Natural killer cell (primary cell): ENCODE measurements at regions not wholly inside any gene's neighbourhood (a gene's known extent, or its start where the extent isn't known, plus 50 kb on each side); places are given as distances from the start of the nearest gene placed in this dataset.

Experiments used
- ATAC-seq, 3 donors: fragments of 150-1000 bp in 2 of 3; fragments of 200-7000 bp in 1 of 3; cut with Tn5 transposase; 1 replicate in 1 of 3; 2 replicates in 2 of 3; pipeline ENCODE4 v1.10.0; 2021; ENCODE audit warnings: mild to moderate bottlenecking in 2 of 3, moderate library complexity in 2 of 3
- DNase-seq, 2 donors: peaks; one replicate each; pipeline versions ENCODE4 v3.0.0 to v3.0.0-alpha.2; 2013 to 2021; ENCODE audit warnings: mixed read lengths in 1 of 2
- H3K27ac ChIP-seq: one replicate; pipeline ENCODE4 v1.5.1; 2013; ENCODE audit warnings: mild to moderate bottlenecking, low read length
- H3K27me3 ChIP-seq: one replicate; pipeline ENCODE4 v1.6.1; 2013; ENCODE audit warnings: low read length; ENCODE audit not compliant: control insufficient read depth, insufficient read depth
- H3K36me3 ChIP-seq: one replicate; pipeline ENCODE4 v1.6.1; 2013; ENCODE audit warnings: low read length; ENCODE audit not compliant: control insufficient read depth, insufficient read depth
- H3K4me1 ChIP-seq: one replicate; pipeline ENCODE4 v1.6.1; 2013; ENCODE audit warnings: low read length; ENCODE audit not compliant: control insufficient read depth, insufficient read depth
- H3K4me3 ChIP-seq: one replicate; pipeline ENCODE4 v1.5.1; 2013; ENCODE audit warnings: low read length
- H3K9me3 ChIP-seq: one replicate; pipeline ENCODE4 v1.6.1; 2013; ENCODE audit warnings: low read length; ENCODE audit not compliant: control insufficient read depth, insufficient read depth
- H3K27ac Mint-ChIP-seq, 2 donors: one replicate each; pipeline ENCODE4 v1.8.0; 2022; ENCODE audit warnings: mild to moderate bottlenecking in 2 of 2, mixed read lengths in 2 of 2, moderate library complexity in 1 of 2
- H3K27me3 Mint-ChIP-seq, 2 donors: one replicate each; pipeline ENCODE4 v1.8.0; 2022; ENCODE audit warnings: low read depth in 2 of 2, mixed read lengths in 2 of 2
- H3K36me3 Mint-ChIP-seq: one replicate; pipeline ENCODE4 v1.8.0; 2022; ENCODE audit warnings: mixed read lengths
- H3K4me1 Mint-ChIP-seq, 2 donors: one replicate each; pipeline ENCODE4 v1.8.0; 2022; ENCODE audit warnings: mixed read lengths in 2 of 2
- H3K4me3 Mint-ChIP-seq: one replicate; pipeline ENCODE4 v1.8.0; 2022; ENCODE audit warnings: mild to moderate bottlenecking, moderate library complexity, mixed read lengths
- H3K9me3 Mint-ChIP-seq, 2 donors: one replicate each; pipeline ENCODE4 v1.8.0; 2022; ENCODE audit warnings: mixed read lengths in 2 of 2
- WGBS: methylation state at CpG from one replicate; pipeline ENCODE4 v1.1.7; 2013; ENCODE audit warnings: missing lambda C conversion rate; ENCODE audit not compliant: insufficient coverage; 5-methylcytosine and 5-hydroxymethylcytosine counted together
- intact Hi-C: fragments of 100-400 bp; cut with micrococcal nuclease; formaldehyde crosslinking; loops from one replicate; pipeline ENCODE4 v1.14.2; 2022
- TF ChIP-seq, protein P1 (sequence below): fragments of 200-600 bp; IDR thresholded peaks from one replicate; pipeline ENCODE4 v1.8.0; 2022; ENCODE audit warnings: antibody characterized with exemption

- no peaks in the 10 kb centered on the region for H3K4me1 ChIP-seq
- Mint-ChIP-seq H3K36me3 (peaks cover 7% of the 10 kb centered on the region), H3K27ac (no peak overlapping the region), H3K4me1 (no peaks in the 10 kb centered on the region), H3K27me3 (no peaks in the 10 kb centered on the region), H3K4me3 (no peak overlapping the region), H3K9me3 (peaks cover 11 to 17% of the 10 kb centered on the region in 2 donors)
- H3K36me3 ChIP-seq, result no peaks in the 10 kb centered on the region
- no peaks in the 10 kb centered on the region for H3K9me3 ChIP-seq
- DNase-seq, result no peak
- TF ChIP-seq, protein P1, sequence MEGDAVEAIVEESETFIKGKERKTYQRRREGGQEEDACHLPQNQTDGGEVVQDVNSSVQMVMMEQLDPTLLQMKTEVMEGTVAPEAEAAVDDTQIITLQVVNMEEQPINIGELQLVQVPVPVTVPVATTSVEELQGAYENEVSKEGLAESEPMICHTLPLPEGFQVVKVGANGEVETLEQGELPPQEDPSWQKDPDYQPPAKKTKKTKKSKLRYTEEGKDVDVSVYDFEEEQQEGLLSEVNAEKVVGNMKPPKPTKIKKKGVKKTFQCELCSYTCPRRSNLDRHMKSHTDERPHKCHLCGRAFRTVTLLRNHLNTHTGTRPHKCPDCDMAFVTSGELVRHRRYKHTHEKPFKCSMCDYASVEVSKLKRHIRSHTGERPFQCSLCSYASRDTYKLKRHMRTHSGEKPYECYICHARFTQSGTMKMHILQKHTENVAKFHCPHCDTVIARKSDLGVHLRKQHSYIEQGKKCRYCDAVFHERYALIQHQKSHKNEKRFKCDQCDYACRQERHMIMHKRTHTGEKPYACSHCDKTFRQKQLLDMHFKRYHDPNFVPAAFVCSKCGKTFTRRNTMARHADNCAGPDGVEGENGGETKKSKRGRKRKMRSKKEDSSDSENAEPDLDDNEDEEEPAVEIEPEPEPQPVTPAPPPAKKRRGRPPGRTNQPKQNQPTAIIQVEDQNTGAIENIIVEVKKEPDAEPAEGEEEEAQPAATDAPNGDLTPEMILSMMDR, result no peak
- H3K4me3 ChIP-seq, result no peak overlapping the region
- no peaks in the 10 kb centered on the region for H3K27me3 ChIP-seq
- H3K27ac ChIP-seq, result no peak overlapping the region
- ATAC-seq, result no peak
- intact Hi-C loops, result no loop called here
Observed at GRCh38 chr5:22998362-22998761, 145.2 kb upstream of the CDH12 start.

- H3K27ac ChIP-seq, result no peak overlapping the region
- no peak overlapping the region for H3K4me3 Mint-ChIP-seq
- no peaks in the 10 kb centered on the region for H3K4me1 ChIP-seq
- TF ChIP-seq, protein P1, result no peak
- no peaks in the 10 kb centered on the region for H3K36me3 ChIP-seq
- peaks cover 9% of the 10 kb centered on the region for H3K9me3 ChIP-seq
- intact Hi-C loops, result no loop called here
- no peak overlapping the region for H3K4me3 ChIP-seq
- peaks cover 7 to 14% of the 10 kb centered on the region in 2 donors for H3K9me3 Mint-ChIP-seq
- no peaks in the 10 kb centered on the region for H3K36me3 Mint-ChIP-seq
- no peaks in the 10 kb centered on the region for H3K4me1 Mint-ChIP-seq
- H3K27me3 Mint-ChIP-seq, result no peaks in the 10 kb centered on the region
- DNase-seq, result no peak
- WGBS, result 83% methylated on average over 3 of the region's 6 CpGs
- no peak for ATAC-seq
- H3K27ac Mint-ChIP-seq, result no peak overlapping the region
- H3K27me3 ChIP-seq, result no peaks in the 10 kb centered on the region
Observed at GRCh38 chr5:22988937-22989336, 135.8 kb upstream of the CDH12 start.

GRCh38 chr5:22986281-22986680 lies 133.1 kb upstream of the CDH12 start:
- Mint-ChIP-seq H3K27ac (no peak overlapping the region), H3K27me3 (no peaks in the 10 kb centered on the region), H3K9me3 (peaks cover 5 to 12% of the 10 kb centered on the region in 2 donors)

DNA sequence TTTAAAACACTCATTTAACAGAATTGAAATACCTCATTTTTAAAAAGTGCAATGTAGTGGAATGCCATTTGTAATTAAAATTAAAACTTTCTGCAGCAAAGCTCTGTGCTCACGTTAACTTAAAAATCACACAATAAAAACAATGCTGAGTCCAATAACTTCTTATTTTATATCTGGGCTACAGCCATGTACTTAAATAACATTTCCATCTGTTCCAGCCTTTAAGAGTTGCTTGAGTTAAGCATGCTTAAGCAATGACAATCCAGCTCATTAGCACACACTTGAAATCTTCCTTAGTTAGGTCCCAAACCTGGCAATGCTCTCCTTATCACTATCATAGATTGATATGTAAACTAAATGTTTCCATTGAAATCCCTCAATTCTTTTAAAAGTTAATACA lies 132.3 kb upstream of the CDH12 start:
- DNase-seq, result no peak
- Mint-ChIP-seq H3K4me3 (no peak overlapping the region), H3K27ac (no peak overlapping the region), H3K27me3 (no peaks in the 10 kb centered on the region), H3K36me3 (no peaks in the 10 kb centered on the region), H3K4me1 (no peaks in the 10 kb centered on the region), H3K9me3 (peaks cover 5 to 12% of the 10 kb centered on the region in 2 donors)
- peaks cover 3% of the 10 kb centered on the region for H3K9me3 ChIP-seq
- no peak overlapping the region for H3K4me3 ChIP-seq
- no peaks in the 10 kb centered on the region for H3K4me1 ChIP-seq
- no peaks in the 10 kb centered on the region for H3K27me3 ChIP-seq
- no peak for ATAC-seq
- 88% methylated on average over 1 of the region's 1 CpG for WGBS
- intact Hi-C loops, result no loop called here
- TF ChIP-seq, protein P1, result no peak
- H3K36me3 ChIP-seq, result no peaks in the 10 kb centered on the region
- no peak overlapping the region for H3K27ac ChIP-seq

More at GRCh38 chr5:22986281-22986680, 133.1 kb upstream of the CDH12 start:
- Histone ChIP-seq H3K9me3 (peaks cover 5% of the 10 kb centered on the region), H3K4me1 (no peaks in the 10 kb centered on the region), H3K27ac (no peak overlapping the region), H3K4me3 (no peak overlapping the region), H3K36me3 (no peaks in the 10 kb centered on the region), H3K27me3 (no peaks in the 10 kb centered on the region)
- no peaks in the 10 kb centered on the region for H3K36me3 Mint-ChIP-seq
- ATAC-seq (no peak), DNase-seq (no peak)
- TF ChIP-seq, protein P1, result no peak
- no peaks in the 10 kb centered on the region for H3K4me1 Mint-ChIP-seq
- no peak overlapping the region for H3K4me3 Mint-ChIP-seq
- intact Hi-C loops, result no loop called here
